ENCODE measurements at regions not wholly inside any gene's neighbourhood (a gene's known extent, or its start where the extent isn't known, plus 50 kb on each side); places are given as distances from the start of the nearest gene placed in this dataset.

- no peak for DNase-seq (ENCODE audit: low read depth)
Measured at GRCh38 chr16:11401161-11402050, 56.1 kb downstream of the RMI2 start.

GRCh38 chr16:11402051-11402744, 56.9 kb downstream of the RMI2 start:
- no peak for DNase-seq (ENCODE audit: low read depth)

GRCh38 chr16:11402745-11403533, 57.7 kb downstream of the RMI2 start:
- no peak for DNase-seq (ENCODE audit: low read depth)

- DNase-seq (ENCODE audit: low read depth) = no peak
Measured at GRCh38 chr16:11403534-11403795, 58.2 kb downstream of the RMI2 start.

- no peak for DNase-seq (ENCODE audit: low read depth)
Measured at GRCh38 chr16:11403920-11404319, 58.7 kb downstream of the RMI2 start.

- no peak for DNase-seq (ENCODE audit: low read depth)
Measured at GRCh38 chr16:11404603-11405002, 59.3 kb downstream of the RMI2 start.

- DNase-seq (ENCODE audit: low read depth) = no peak
Measured at GRCh38 chr16:11405331-11406176, 60.3 kb downstream of the RMI2 start.

- DNase-seq (ENCODE audit: low read depth) = no peak
Measured at GRCh38 chr16:11406177-11406560, 60.9 kb downstream of the RMI2 start.

- peak; percentile 54 for DNase-seq (ENCODE audit: low read depth)
Measured at GRCh38 chr16:11407047-11407982, 62.1 kb downstream of the RMI2 start.

- DNase-seq (ENCODE audit: low read depth) = no peak
Measured at GRCh38 chr16:11408216-11408615, 63.0 kb downstream of the RMI2 start.

- DNase-seq (ENCODE audit: low read depth) = no peak
Measured at GRCh38 chr16:11409398-11409797, 64.1 kb downstream of the RMI2 start.

GRCh38 chr16:11410376-11411058, 65.3 kb downstream of the RMI2 start:
- no peak for DNase-seq (ENCODE audit: low read depth)

GRCh38 chr16:11411059-11411550, 65.8 kb downstream of the RMI2 start:
- no peak for DNase-seq (ENCODE audit: low read depth)

- DNase-seq (ENCODE audit: low read depth) = no peak
Measured at GRCh38 chr16:11412175-11412904, 67.1 kb downstream of the RMI2 start.

GRCh38 chr16:11412965-11413887, 68.0 kb downstream of the RMI2 start:
- no peak for DNase-seq (ENCODE audit: low read depth)

- no peak for DNase-seq (ENCODE audit: low read depth)
Measured at GRCh38 chr16:11413907-11414595, 68.8 kb downstream of the RMI2 start.
